HG02571 (cell line): ENCODE measurements at regions not wholly inside any gene's neighbourhood (a gene's known extent, or its start where the extent isn't known, plus 50 kb on each side); places are given as distances from the start of the nearest gene placed in this dataset.

Source experiments
- ATAC-seq: cut with Tn5 transposase; IDR thresholded peaks from one replicate; pipeline ENCODE4 v1.9.1; 2021; ENCODE audit warnings: mild to moderate bottlenecking, moderate library complexity; ENCODE audit not compliant: unreplicated experiment

DNA sequence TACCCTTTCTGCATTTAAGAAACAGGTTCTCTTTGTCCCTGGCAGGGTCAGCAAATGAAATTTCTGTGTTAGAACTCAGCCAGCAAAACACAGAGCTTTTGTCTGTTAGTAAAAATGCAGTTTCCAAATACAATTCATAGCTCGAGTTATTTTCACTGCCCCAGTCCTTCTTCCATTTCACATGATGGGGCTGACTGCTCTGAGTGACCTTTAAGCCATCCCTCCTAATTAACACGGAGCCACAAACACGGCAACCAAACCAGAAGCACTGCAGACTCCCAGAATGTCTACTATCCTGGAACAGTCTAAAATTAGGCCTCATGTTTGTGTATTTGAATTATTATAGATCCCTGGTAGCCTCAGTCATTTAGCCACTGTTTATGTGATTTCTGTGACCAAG, 99.1 kb upstream of the RGS4 start:
- no peak for ATAC-seq

- no peak for ATAC-seq
Measured at GRCh38 chr1:162966613-162967012, 102.5 kb upstream of the RGS4 start.

GRCh38 chr1:162964901-162965300, 103.9 kb upstream of the CCDC190 start:
- no peak for ATAC-seq

DNA sequence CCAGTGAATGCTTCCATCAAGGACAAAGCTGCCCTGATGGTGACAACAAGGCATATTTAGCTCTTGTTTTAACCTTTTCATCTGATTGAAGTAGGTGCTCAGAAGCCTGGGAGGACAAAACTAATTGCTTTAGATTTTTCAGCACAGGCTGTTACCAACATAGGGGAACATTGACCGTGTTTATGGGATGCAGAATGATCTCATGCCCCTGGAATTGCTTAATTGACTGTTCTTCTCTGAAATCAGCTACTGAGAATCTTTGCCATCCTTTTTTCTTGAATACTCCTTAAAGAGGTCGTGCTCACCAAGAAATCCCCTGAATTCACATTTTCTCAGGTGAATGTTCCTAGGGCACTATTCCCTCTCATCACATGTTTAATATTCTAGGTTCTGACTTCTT, 95.9 kb upstream of the CCDC190 start:
- ATAC-seq = no peak

GRCh38 chr1:162954824-162955223, 93.8 kb upstream of the CCDC190 start:
- ATAC-seq = no peak

DNA sequence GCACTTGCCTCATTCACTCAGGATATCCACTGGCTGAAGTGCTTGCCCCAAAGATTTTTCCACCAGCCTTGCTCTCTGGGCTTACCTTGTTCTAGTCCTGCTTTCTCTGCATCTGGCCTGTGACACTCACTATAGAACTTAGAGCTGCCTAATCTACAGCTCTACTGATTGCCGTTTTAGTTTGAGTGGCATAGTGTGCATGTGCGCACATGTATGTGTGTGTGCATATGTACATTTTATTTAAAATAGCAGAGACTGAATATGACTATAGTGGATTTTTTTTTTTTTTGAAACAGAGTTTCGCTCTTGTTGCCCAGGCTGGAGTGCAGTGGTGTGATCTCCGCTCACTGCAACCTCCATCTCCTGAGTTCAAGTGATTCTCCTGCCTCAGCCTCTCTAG, 92.0 kb upstream of the CCDC190 start:
- no peak for ATAC-seq

DNA sequence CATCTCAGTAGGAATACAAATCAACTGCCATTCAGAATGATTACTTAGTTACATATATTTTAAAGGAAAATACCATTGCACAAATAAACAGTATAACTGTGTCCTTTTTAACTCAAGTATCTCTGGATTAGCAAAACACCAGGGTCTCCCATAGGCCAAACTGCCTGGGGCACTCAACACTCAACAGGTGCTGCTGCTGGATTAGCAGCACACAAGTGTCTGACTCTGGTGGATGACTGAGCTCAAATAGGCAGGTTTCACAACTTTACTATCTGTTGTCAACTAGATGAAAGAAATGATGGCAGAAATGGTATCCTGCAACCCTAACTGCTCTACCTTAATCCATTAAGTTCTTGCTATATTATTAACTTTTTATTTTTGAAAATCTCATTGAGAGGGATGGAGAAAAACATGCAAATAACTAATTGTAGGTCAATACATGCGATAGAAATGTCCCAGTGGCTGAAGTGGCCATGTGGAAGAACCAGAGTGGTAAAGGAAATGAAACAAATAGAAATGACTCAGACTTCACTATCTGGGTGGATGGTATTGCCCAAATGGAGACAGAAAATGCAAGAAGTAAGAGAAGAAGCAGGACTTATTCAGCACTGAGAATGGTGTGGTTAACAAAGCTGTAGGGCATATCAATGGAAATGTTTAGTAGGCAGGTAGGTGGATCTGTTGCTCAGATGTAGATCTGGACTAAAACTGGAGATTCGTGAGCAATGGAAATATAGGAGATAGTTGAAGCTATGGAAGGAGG, 90.8 kb upstream of the CCDC190 start:
- peak; percentile 91 for ATAC-seq

GRCh38 chr1:162950187-162950586, 89.2 kb upstream of the CCDC190 start:
- no peak for ATAC-seq

DNA sequence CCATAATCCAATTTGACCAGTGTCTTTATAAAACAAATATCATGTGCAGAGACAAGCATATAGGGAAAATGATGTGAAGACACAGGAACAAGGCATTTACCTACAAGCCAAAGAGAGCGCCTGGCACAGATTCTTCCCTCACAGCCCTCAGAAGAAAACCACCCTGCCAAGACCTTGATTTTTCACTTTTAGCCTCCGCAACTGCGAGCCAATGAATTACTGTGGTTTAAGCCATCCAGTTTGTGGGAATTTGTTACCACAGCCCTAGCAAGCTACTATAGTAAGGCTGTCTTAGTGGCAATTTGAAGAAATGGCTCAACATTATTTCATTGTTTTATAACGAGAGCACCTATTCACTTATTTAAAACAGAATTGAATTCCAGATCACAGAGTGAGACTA, 85.7 kb upstream of the CCDC190 start:
- ATAC-seq = no peak

DNA sequence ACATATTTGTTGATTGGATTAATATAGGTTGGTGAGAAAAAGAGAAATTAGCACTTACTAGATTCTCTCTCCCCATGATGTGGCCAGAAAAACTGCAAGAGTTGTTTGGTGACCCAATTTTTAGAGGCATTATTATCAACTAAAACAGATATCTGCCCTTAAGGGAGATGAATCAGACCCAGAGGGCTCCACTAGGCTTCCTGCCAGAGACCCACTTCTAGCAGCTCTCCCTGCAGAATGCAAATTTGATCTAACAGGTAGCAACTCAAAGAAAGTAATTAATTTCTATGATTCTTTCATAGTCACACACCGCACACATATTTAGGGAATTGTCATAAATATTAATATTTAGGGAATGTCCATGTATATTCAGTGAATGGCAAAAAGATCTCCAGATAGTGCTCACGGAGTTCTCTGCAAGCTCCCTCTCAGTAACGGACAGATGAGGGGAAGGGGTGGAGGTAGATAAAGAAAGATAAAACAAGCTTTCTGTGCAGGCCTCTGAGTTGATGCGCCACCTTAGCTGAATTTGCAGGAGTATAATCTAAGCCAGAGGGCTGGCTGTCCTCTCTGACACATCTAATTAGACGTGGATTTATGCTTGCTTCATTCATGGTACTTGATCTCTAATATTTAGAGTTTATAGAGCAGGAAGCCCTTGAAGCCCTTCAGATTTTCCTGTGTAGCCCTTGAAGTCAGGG, 84.1 kb upstream of the CCDC190 start:
- no peak for ATAC-seq

DNA sequence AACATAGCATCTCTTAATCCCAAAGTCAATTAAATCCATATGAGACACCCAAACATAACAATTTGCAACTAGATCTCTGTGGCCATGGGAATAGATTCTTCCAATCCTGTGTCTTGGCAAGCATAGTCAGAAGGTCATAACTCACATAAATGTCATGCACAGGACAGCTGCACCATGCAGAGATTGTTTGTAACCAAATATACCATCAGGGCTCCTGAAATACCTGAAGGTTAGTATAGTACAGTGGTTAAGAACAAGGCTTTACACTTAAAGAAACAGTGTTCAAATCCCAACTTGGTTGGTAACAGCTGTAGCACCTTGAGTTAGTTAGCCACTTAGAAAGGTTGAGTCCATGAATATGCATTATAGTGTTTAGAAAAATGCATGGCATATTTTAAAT, 82.6 kb upstream of the CCDC190 start:
- no peak for ATAC-seq

GRCh38 chr1:162942916-162943559, 82.1 kb upstream of the CCDC190 start:
- ATAC-seq = no peak

DNA sequence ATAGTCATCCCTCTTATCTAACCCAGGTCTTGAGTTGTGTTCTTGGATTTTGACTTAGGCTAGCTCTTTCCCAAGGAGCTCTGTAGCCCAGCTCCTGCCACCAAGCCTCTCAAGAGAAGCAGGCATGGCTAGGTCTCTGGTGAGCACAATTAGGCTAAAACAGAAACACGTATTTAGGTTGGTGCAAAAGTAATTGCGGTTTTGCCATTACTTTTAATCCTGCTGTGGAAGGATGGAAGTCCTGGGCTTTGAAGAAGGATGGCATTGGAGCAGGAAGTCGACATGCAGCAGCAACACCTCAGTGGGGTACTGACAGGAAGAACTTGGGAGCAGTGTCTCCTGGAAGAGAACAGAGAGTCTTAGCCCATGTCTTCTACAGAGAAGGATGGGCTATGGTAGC, 80.0 kb upstream of the CCDC190 start:
- ATAC-seq = no peak

- ATAC-seq = no peak
Measured at GRCh38 chr1:162939035-162939434, 78.1 kb upstream of the CCDC190 start.

- ATAC-seq = no peak
Measured at GRCh38 chr1:162937716-162938395, 76.9 kb upstream of the CCDC190 start.

GRCh38 chr1:162930976-162931560, 70.1 kb upstream of the CCDC190 start:
- ATAC-seq = no peak

DNA sequence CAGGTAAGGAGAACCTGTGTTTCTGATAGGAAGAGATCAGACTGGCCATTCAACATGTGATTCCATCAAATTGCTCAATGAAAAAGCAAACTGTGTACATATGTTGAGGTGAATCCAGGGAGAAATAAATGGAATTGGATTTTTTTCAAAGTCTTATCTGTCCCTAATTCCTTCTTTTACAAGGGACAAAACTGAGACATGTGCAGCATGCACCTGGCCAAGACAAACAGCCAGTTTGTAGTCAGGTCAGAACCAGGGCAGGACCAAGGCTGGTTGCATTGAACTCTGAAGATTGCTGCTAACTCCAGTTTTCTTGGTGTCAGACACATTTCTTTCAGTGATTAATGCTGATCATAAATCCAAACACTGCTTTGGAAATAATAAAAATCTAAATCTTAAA, 69.6 kb upstream of the CCDC190 start:
- ATAC-seq = no peak

GRCh38 chr1:162929177-162929576, 68.2 kb upstream of the CCDC190 start:
- no peak for ATAC-seq

- ATAC-seq = no peak
Measured at GRCh38 chr1:162928141-162928540, 67.2 kb upstream of the CCDC190 start.

- ATAC-seq = no peak
Measured at GRCh38 chr1:162927421-162927820, 66.4 kb upstream of the CCDC190 start.

GRCh38 chr1:162926906-162927305, 65.9 kb upstream of the CCDC190 start:
- ATAC-seq = no peak
